ENCODE measurements at regions not wholly inside any gene's neighbourhood (a gene's known extent, or its start where the extent isn't known, plus 50 kb on each side); places are given as distances from the start of the nearest gene placed in this dataset.
"Not testable (repeated sequence)": the region's sequence is repeated elsewhere in the genome, so short reads cannot be mapped to it uniquely, and the experiment has no call there.

GRCh38 chr5:63205976-63206375, 627.4 kb downstream of the LRRC70 start (continued):
- TF ChIP-seq ATF3 (CRISPR knock-in tag; conservative IDR thresholded peaks at IDR 0.05) (no peak), JUN (CRISPR knock-in tag; IDR thresholded peaks at IDR 0.05) (no peak), ARID4B (CRISPR knock-in tag; IDR thresholded peaks at IDR 0.05; ENCODE audit: borderline replicate concordance) (no peak), ZNF671 (CRISPR knock-in tag; IDR thresholded peaks at IDR 0.05) (no peak), ZNF219 (CRISPR knock-in tag; IDR thresholded peaks at IDR 0.05; ENCODE audit: borderline replicate concordance) (no peak), RORB (CRISPR knock-in tag; IDR thresholded peaks at IDR 0.05) (no peak)

GRCh38 chr5:63201738-63202137, 623.1 kb downstream of the LRRC70 start:
- no peak for DNase-seq (ENCODE audit: low spot score)
- ChIA-PET CTCF (no interaction called here), POLR2A (no interaction called here)
- no peak for TF ChIP-seq NR1H2 (CRISPR knock-in tag; IDR thresholded peaks at IDR 0.05)
- Mint-ChIP-seq H3K36me3 (peaks cover 7% of the 10 kb centered on the region; the same call in 1 of the 2 replicates), H3K4me3 (no peak overlapping the region), H3K9me3 (peaks cover 32% of the 10 kb centered on the region), H3K27ac (no peak overlapping the region), H3K4me1 (peaks cover 20% of the 10 kb centered on the region), H3K27me3 (ENCODE audit: low read depth) (no peaks in the 10 kb centered on the region)
- ATAC-seq = no peak

GRCh38 chr5:63194126-63194525, 615.5 kb downstream of the LRRC70 start:
- Mint-ChIP-seq H3K36me3 (peaks cover 16% of the 10 kb centered on the region), H3K27me3 (ENCODE audit: low read depth) (no peaks in the 10 kb centered on the region), H3K4me1 (no peaks in the 10 kb centered on the region), H3K27ac (no peak overlapping the region), H3K9me3 (peaks cover 46% of the 10 kb centered on the region), H3K4me3 (no peak overlapping the region)
- POLR2A ChIA-PET = no interaction called here
- CTCF ChIA-PET = no interaction called here
- TF ChIP-seq ZNF425 (CRISPR knock-in tag; conservative IDR thresholded peaks at IDR 0.05) (no peak), SP1 (CRISPR knock-in tag; conservative IDR thresholded peaks at IDR 0.05) (no peak), SMAD4 (CRISPR knock-in tag; IDR thresholded peaks at IDR 0.05) (no peak)
- no peak for DNase-seq (ENCODE audit: low spot score)
- no peak for ATAC-seq

GRCh38 chr5:63180190-63180589, 601.6 kb downstream of the LRRC70 start:
- H3K4me1 Mint-ChIP-seq; H3K27ac Mint-ChIP-seq; H3K27me3 Mint-ChIP-seq (ENCODE audit: low read depth); CTCF ChIA-PET; H3K36me3 Mint-ChIP-seq; POLR2A ChIA-PET; ATAC-seq; DNase-seq (ENCODE audit: low spot score); H3K4me3 Mint-ChIP-seq: not testable (repeated sequence)
- H3K9me3 Mint-ChIP-seq = peaks cover 22% of the 10 kb centered on the region
- peak; percentile 21; the same call in 1 of the 2 replicates for TF ChIP-seq HMGA2 (CRISPR knock-in tag; IDR thresholded peaks at IDR 0.05)

GRCh38 chr5:63175850-63176249, 597.2 kb downstream of the LRRC70 start:
- no peaks in the 10 kb centered on the region for H3K27me3 Mint-ChIP-seq (ENCODE audit: low read depth)
- no peaks in the 10 kb centered on the region for H3K36me3 Mint-ChIP-seq
- ChIA-PET POLR2A (no interaction called here), CTCF (no interaction called here)
- DNase-seq (ENCODE audit: low spot score) = no peak
- peaks cover under 1% of the 10 kb centered on the region; the same call in 1 of the 2 replicates for H3K4me1 Mint-ChIP-seq
- no peak for TF ChIP-seq IRF2 (CRISPR knock-in tag; IDR thresholded peaks at IDR 0.05; ENCODE audit: borderline replicate concordance, low read depth)
- H3K4me3 Mint-ChIP-seq = no peak overlapping the region
- H3K9me3 Mint-ChIP-seq = peaks cover 9% of the 10 kb centered on the region
- no peak overlapping the region for H3K27ac Mint-ChIP-seq
- no peak for ATAC-seq
